ENCODE measurements at regions not wholly inside any gene's neighbourhood (a gene's known extent, or its start where the extent isn't known, plus 50 kb on each side); places are given as distances from the start of the nearest gene placed in this dataset.

DNA sequence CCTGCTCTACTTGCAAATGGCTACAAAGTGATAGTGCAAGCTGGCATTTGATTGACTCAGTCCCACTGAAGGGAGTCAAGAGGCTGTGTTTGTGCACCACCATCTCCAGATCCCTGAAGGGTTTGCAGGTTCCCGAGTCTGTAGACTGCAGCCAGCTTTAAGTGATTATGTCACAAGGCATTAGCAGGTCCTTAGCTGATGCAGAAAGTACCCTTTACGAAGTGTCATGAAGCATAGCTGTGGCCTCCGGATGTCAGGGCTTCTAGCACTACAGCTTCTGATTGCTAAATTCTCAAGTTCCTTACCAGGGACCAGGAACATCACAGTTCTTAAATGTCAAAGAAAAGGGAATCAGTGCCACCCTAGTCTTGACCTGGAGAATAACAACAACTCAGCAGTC, 311.3 kb upstream of the TRPC7 start:
- no peaks in the 10 kb centered on the region for H3K4me1 ChIP-seq (ENCODE audit: control insufficient read depth, insufficient read depth, low read length)
- WGBS (ENCODE audit: insufficient coverage, insufficient read length) = no CpG with 5 or more reads among the region's 3 CpGs
- H3K27ac ChIP-seq (ENCODE audit: low read length) = no peak overlapping the region

DNA sequence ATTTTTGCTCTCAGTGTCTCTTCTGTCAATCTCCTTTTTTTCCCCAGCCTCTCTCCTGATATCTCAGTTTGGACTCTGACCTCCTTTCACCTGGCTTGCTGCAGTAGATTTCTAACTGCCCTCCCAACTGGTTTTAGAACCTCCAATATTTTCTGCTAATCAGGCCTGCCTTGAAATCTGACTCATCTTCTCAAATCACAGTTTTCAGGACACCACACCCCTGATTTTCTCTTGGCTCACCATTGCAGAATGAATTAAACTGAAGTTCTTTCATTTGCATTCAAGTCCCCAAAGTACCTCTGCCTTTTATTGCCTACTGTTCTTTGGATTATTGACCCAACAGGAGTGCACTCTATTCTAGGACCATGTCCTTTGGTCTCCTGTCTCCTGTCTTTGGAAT, 310.4 kb upstream of the TRPC7 start:
- Histone ChIP-seq H3K36me3 (ENCODE audit: control insufficient read depth, insufficient read depth, low read length) (no peaks in the 10 kb centered on the region), H3K4me3 (ENCODE audit: low read length) (no peak overlapping the region), H3K27me3 (ENCODE audit: control insufficient read depth, insufficient read depth, low read length) (no peaks in the 10 kb centered on the region), H3K9me3 (ENCODE audit: control insufficient read depth, insufficient read depth, low read length) (no peaks in the 10 kb centered on the region), H3K27ac (ENCODE audit: low read length) (no peak overlapping the region), H3K4me1 (ENCODE audit: control insufficient read depth, insufficient read depth, low read length) (no peaks in the 10 kb centered on the region)
- no peak for DNase-seq (ENCODE audit: low read depth, low spot score)

More for the DNA sequence above, 311.3 kb upstream of the TRPC7 start:
- no peaks in the 10 kb centered on the region for H3K27me3 ChIP-seq (ENCODE audit: control insufficient read depth, insufficient read depth, low read length)
- no peak for DNase-seq (ENCODE audit: low read depth, low spot score)
- peaks cover 1% of the 10 kb centered on the region; the same call in 1 of the 2 replicates for H3K9me3 ChIP-seq (ENCODE audit: control insufficient read depth, insufficient read depth, low read length)
- H3K36me3 ChIP-seq (ENCODE audit: control insufficient read depth, insufficient read depth, low read length) = no peaks in the 10 kb centered on the region
- no peak overlapping the region for H3K4me3 ChIP-seq (ENCODE audit: low read length)

GRCh38 chr5:136674178-136674577, 308.8 kb upstream of the TRPC7 start:
- H3K36me3 ChIP-seq (ENCODE audit: control insufficient read depth, insufficient read depth, low read length) = no peaks in the 10 kb centered on the region
- H3K27ac ChIP-seq (ENCODE audit: low read length) = no peak overlapping the region
- H3K9me3 ChIP-seq (ENCODE audit: control insufficient read depth, insufficient read depth, low read length) = no peaks in the 10 kb centered on the region
- no CpG with 5 or more reads among the region's 4 CpGs for WGBS (ENCODE audit: insufficient coverage, insufficient read length)
- no peak overlapping the region for H3K4me3 ChIP-seq (ENCODE audit: low read length)
- H3K27me3 ChIP-seq (ENCODE audit: control insufficient read depth, insufficient read depth, low read length) = no peaks in the 10 kb centered on the region
- H3K4me1 ChIP-seq (ENCODE audit: control insufficient read depth, insufficient read depth, low read length) = no peaks in the 10 kb centered on the region
- DNase-seq (ENCODE audit: low read depth, low spot score) = no peak

DNA sequence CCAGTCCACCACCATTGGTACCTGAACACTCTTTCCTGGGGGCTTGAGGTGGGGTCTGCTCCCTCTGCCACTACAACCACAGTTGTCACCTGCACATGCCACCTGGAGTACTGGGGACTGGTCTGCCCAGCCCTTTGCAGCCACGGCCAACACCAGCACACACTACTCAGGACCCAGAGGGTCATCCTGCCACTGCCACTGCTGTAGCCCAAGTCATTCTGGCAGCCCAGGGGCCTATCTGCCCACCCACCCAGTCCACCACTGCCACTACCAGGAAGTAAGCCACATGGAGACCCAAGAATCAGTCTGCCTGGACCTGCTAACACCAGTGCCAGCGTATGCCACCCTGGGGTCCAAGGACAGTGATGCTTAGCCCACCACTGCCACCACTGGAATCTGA, 302.4 kb upstream of the TRPC7 start:
- Histone ChIP-seq H3K4me1 (ENCODE audit: control insufficient read depth, insufficient read depth, low read length) (peaks cover 4% of the 10 kb centered on the region), H3K27ac (ENCODE audit: low read length) (no peak overlapping the region), H3K36me3 (ENCODE audit: control insufficient read depth, insufficient read depth, low read length) (no peaks in the 10 kb centered on the region), H3K9me3 (ENCODE audit: control insufficient read depth, insufficient read depth, low read length) (no peaks in the 10 kb centered on the region), H3K27me3 (ENCODE audit: control insufficient read depth, insufficient read depth, low read length) (no peaks in the 10 kb centered on the region), H3K4me3 (ENCODE audit: low read length) (no peak overlapping the region)
- WGBS (ENCODE audit: insufficient coverage, insufficient read length) = no CpG with 5 or more reads among the region's 2 CpGs
- DNase-seq (ENCODE audit: low read depth, low spot score) = no peak

DNA sequence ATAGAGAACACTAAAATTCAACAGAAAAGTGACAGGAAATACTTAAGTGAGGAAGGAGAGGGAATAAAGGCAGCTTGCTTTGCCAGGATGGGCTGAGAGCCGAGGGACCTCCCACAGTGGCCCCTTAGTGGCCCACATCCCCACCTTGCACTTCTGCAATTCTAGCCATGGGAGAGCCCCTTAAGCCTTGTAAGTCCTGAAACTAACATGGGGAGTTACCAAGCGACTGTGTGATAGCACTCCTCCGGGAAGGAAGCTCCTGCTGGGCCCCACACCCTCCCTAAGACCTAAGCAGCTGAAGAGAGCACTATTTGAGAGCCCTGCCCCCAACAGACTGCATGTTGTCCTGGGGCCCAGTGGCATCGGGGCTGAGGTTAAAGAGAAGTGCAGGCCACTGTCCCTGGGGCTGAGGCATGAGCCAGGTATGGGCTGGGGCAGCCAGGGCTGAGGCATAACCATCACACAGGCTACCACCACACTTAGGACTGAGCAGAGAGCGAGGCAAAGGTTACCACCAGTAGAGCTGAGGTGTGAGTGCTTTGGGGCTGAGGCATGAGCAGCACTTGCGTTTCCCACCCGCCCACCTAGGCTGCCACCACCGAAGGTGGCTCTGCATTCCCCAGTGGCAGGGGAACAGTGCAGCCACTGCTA, 301.8 kb upstream of the TRPC7 start:
- Histone ChIP-seq H3K27ac (ENCODE audit: low read length) (no peak overlapping the region), H3K4me1 (ENCODE audit: control insufficient read depth, insufficient read depth, low read length) (peaks cover 4% of the 10 kb centered on the region), H3K4me3 (ENCODE audit: low read length) (no peak overlapping the region), H3K9me3 (ENCODE audit: control insufficient read depth, insufficient read depth, low read length) (no peaks in the 10 kb centered on the region), H3K36me3 (ENCODE audit: control insufficient read depth, insufficient read depth, low read length) (no peaks in the 10 kb centered on the region), H3K27me3 (ENCODE audit: control insufficient read depth, insufficient read depth, low read length) (no peaks in the 10 kb centered on the region)
- no peak for DNase-seq (ENCODE audit: low read depth, low spot score)
- WGBS (ENCODE audit: insufficient coverage, insufficient read length) = no CpG with 5 or more reads among the region's 8 CpGs

GRCh38 chr5:136665331-136665730, 300.0 kb upstream of the TRPC7 start:
- Histone ChIP-seq H3K9me3 (ENCODE audit: control insufficient read depth, insufficient read depth, low read length) (no peaks in the 10 kb centered on the region), H3K27me3 (ENCODE audit: control insufficient read depth, insufficient read depth, low read length) (no peaks in the 10 kb centered on the region), H3K27ac (ENCODE audit: low read length) (no peak overlapping the region), H3K4me3 (ENCODE audit: low read length) (no peak overlapping the region), H3K36me3 (ENCODE audit: control insufficient read depth, insufficient read depth, low read length) (no peaks in the 10 kb centered on the region), H3K4me1 (ENCODE audit: control insufficient read depth, insufficient read depth, low read length) (peaks cover 4% of the 10 kb centered on the region)
- WGBS (ENCODE audit: insufficient coverage, insufficient read length) = no CpG with 5 or more reads among the region's 1 CpG
- DNase-seq (ENCODE audit: low read depth, low spot score) = no peak

GRCh38 chr5:136661026-136661425, 295.7 kb upstream of the TRPC7 start:
- H3K27ac ChIP-seq (ENCODE audit: low read length) = no peak overlapping the region
- H3K4me3 ChIP-seq (ENCODE audit: low read length) = no peak overlapping the region
- no peaks in the 10 kb centered on the region for H3K36me3 ChIP-seq (ENCODE audit: control insufficient read depth, insufficient read depth, low read length)
- no peaks in the 10 kb centered on the region for H3K4me1 ChIP-seq (ENCODE audit: control insufficient read depth, insufficient read depth, low read length)
- H3K27me3 ChIP-seq (ENCODE audit: control insufficient read depth, insufficient read depth, low read length) = no peaks in the 10 kb centered on the region
- no peaks in the 10 kb centered on the region for H3K9me3 ChIP-seq (ENCODE audit: control insufficient read depth, insufficient read depth, low read length)
- no CpG with 5 or more reads among the region's 2 CpGs for WGBS (ENCODE audit: insufficient coverage, insufficient read length)
- no peak for DNase-seq (ENCODE audit: low read depth, low spot score)

DNA sequence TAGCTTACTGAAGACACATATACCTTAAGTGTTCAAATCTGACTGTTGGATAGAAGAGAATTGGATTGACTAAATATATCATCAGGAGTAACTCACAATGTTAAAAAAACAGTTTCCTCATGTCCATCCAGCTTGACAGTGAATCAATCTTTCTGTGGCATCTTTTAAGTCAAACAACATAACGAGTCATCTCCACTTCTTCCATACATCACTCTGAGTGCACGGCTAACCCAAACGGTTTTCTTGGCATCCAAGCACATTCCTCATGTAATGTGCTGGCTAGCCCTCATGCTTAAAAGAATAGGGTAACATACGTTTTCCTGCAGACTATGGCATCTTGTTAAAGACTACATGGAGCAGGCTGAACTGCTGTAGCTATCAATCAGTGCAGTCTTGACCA, 291.5 kb upstream of the TRPC7 start:
- H3K4me3 ChIP-seq (ENCODE audit: low read length) = no peak overlapping the region
- DNase-seq (ENCODE audit: low read depth, low spot score) = no peak
- no peaks in the 10 kb centered on the region for H3K4me1 ChIP-seq (ENCODE audit: control insufficient read depth, insufficient read depth, low read length)
- no peaks in the 10 kb centered on the region for H3K36me3 ChIP-seq (ENCODE audit: control insufficient read depth, insufficient read depth, low read length)
- H3K9me3 ChIP-seq (ENCODE audit: control insufficient read depth, insufficient read depth, low read length) = no peaks in the 10 kb centered on the region
- no peak overlapping the region for H3K27ac ChIP-seq (ENCODE audit: low read length)
- no CpG with 5 or more reads among the region's 4 CpGs for WGBS (ENCODE audit: insufficient coverage, insufficient read length)
- no peaks in the 10 kb centered on the region for H3K27me3 ChIP-seq (ENCODE audit: control insufficient read depth, insufficient read depth, low read length)

DNA sequence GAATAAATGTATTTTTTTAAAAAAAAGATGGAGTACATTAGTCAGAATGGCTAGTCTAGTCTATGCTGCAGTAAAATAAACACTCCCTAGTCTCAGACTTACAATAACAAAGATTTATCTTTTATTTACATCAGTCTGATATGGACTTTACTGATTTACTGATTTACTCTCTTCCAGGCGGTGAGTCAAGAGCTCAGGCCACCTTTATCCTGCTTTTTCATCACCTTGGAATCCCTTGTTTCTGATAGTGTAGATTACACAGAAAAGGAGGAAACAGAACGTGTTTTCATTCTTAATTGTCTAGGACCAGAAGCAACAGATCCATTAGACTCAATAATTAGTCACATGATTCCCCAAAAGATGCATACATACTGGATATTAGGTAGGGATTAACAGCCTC, 290.1 kb upstream of the TRPC7 start:
- no peaks in the 10 kb centered on the region for H3K27me3 ChIP-seq (ENCODE audit: control insufficient read depth, insufficient read depth, low read length)
- no peak for DNase-seq (ENCODE audit: low read depth, low spot score)
- H3K4me3 ChIP-seq (ENCODE audit: low read length) = no peak overlapping the region
- H3K27ac ChIP-seq (ENCODE audit: low read length) = no peak overlapping the region
- no peaks in the 10 kb centered on the region for H3K36me3 ChIP-seq (ENCODE audit: control insufficient read depth, insufficient read depth, low read length)
- WGBS (ENCODE audit: insufficient coverage, insufficient read length) = no CpG with 5 or more reads among the region's 2 CpGs
- no peaks in the 10 kb centered on the region for H3K4me1 ChIP-seq (ENCODE audit: control insufficient read depth, insufficient read depth, low read length)
- no peaks in the 10 kb centered on the region for H3K9me3 ChIP-seq (ENCODE audit: control insufficient read depth, insufficient read depth, low read length)

- no CpG with 5 or more reads among the region's 2 CpGs for WGBS (ENCODE audit: insufficient coverage, insufficient read length)
- Histone ChIP-seq H3K27me3 (ENCODE audit: control insufficient read depth, insufficient read depth, low read length) (no peaks in the 10 kb centered on the region), H3K4me3 (ENCODE audit: low read length) (no peak overlapping the region), H3K9me3 (ENCODE audit: control insufficient read depth, insufficient read depth, low read length) (no peaks in the 10 kb centered on the region), H3K27ac (ENCODE audit: low read length) (no peak overlapping the region), H3K36me3 (ENCODE audit: control insufficient read depth, insufficient read depth, low read length) (no peaks in the 10 kb centered on the region), H3K4me1 (ENCODE audit: control insufficient read depth, insufficient read depth, low read length) (no peaks in the 10 kb centered on the region)
- no peak for DNase-seq (ENCODE audit: low read depth, low spot score)
Observed at GRCh38 chr5:136646915-136647314, 281.6 kb upstream of the TRPC7 start.

DNA sequence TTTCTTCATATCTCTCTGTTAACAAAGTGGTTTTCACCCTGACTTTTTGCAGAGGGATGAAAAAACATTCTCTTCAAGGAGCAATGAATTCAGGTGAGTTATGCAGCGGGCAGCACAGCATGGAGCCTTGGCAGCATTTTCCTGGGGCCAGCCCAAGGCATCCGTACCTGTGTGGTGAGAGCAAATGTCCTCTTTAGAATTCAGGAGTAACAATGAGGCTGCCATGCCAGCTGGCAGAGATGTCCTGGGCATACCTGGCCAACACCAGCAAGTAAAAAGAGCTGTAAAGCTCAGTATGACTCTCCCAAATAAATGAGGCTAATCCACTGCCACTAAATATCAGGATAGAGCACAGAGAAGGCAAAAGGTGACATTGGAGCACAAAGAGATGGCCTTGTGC, 277.6 kb upstream of the TRPC7 start:
- Histone ChIP-seq H3K4me3 (ENCODE audit: low read length) (no peak overlapping the region), H3K27me3 (ENCODE audit: control insufficient read depth, insufficient read depth, low read length) (no peaks in the 10 kb centered on the region), H3K9me3 (ENCODE audit: control insufficient read depth, insufficient read depth, low read length) (no peaks in the 10 kb centered on the region), H3K36me3 (ENCODE audit: control insufficient read depth, insufficient read depth, low read length) (no peaks in the 10 kb centered on the region), H3K4me1 (ENCODE audit: control insufficient read depth, insufficient read depth, low read length) (no peaks in the 10 kb centered on the region), H3K27ac (ENCODE audit: low read length) (no peak overlapping the region)
- no peak for DNase-seq (ENCODE audit: low read depth, low spot score)
- WGBS (ENCODE audit: insufficient coverage, insufficient read length) = no CpG with 5 or more reads among the region's 2 CpGs

Measured in iPS DF 6.9 (cell line).